ENCODE measurements at regions not wholly inside any gene's neighbourhood (a gene's known extent, or its start where the extent isn't known, plus 50 kb on each side); places are given as distances from the start of the nearest gene placed in this dataset.

DNA sequence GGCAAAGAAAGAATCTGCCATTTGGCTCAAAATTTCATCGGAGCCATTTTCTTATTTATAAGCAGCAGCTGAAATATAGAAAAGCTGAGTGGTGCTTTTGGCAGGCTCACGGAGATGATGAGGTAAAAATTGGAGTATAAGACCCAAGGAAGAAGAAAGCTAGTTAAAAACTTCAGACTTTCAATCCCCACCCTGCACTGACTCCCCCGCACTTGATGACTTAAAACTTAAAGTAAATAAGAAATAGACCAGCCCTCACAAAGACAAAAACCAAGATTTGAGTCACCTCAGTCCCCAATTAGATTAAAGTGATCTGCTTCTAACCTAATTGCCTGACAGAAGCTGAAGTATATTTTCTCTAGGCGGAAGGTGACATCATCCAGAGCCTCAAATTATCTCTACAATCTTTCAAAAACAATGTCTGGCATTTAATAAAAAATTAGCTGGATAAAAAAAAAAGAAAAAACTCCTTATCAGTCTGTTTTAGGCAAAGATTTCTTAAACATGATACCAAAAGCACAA, 124.0 kb upstream of the PJA2 start:
- TF ChIP-seq GATA1 (IDR thresholded peaks at IDR 0.05; ENCODE audit: low read depth, low read length) = no peak
- TF ChIP-seq POLR2A (IDR thresholded peaks at IDR 0.05; ENCODE audit: low read length) = no peak
- DNase-seq = no peak

DNA sequence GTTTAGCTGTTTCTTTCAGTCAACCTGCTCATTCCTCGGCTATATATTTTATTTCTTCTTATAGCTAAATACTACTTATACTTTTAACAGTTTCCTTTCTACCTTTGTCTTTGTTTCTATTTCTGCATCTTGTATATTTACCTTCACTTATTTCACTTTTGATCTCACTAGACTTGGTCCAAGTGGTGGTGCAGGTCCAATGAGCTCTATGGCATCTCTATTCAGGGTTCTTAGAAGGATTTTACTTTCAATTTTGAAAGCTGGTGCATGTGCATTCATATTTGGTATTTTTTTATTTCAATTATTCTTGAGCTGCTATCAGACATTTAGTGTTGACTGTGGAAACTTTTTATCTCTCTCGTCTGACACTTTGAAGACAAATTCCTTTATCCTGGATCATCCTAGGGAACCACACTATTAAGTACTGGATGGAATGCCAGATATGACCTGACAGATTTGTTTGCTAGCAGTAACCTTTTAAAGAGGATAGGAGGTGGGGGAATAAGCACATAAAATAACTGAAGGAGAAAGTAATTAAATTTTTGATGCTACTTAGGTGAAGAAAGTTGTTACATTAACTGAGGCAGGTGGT, 123.1 kb upstream of the PJA2 start:
- no peak for DNase-seq
- TF ChIP-seq GATA1 (IDR thresholded peaks at IDR 0.05; ENCODE audit: low read depth, low read length) (no peak), POLR2A (IDR thresholded peaks at IDR 0.05; ENCODE audit: low read length) (no peak)

DNA sequence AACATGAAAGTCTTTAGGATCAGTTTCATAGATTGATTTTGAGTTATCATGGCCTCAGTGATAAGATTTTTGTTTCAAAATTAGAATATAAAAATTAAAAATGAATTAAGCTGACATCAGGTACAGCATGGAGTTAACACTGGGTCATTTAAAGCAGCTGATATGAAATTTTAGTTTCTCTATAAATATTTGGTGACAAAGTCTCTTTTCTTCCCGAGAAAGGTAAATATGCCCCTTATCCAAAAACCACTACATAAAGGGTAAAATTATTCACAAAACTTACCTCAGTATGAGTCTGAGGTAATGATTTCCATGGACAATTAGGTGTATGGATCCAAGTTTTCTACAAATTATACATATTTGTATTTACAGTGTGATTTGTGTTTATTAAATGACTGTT, 121.5 kb upstream of the PJA2 start:
- DNase-seq = no peak
- TF ChIP-seq POLR2A (IDR thresholded peaks at IDR 0.05; ENCODE audit: low read length) (no peak), GATA1 (IDR thresholded peaks at IDR 0.05; ENCODE audit: low read depth, low read length) (no peak)

DNA sequence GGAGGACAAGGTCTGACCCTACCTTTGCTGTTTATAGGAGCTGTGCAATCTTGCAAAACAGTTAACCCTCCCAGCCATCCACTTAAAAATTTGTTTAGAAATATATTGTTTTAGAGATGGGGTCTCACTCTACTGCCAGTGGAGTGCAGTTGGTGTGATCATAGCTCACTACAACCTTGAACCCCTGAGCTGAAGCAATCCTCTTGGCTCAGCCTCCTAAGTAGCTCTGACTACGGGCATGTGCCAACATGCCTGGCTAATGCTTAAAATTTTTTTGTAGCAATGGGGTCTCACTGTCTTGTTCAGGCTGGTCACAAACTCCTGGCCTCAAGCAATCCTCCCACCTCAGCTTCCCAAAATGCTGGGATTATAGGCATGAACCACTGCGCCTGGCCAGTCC, 120.2 kb upstream of the PJA2 start:
- DNase-seq = no peak
- TF ChIP-seq POLR2A (IDR thresholded peaks at IDR 0.05; ENCODE audit: low read length) (no peak), GATA1 (IDR thresholded peaks at IDR 0.05; ENCODE audit: low read depth, low read length) (no peak)

DNA sequence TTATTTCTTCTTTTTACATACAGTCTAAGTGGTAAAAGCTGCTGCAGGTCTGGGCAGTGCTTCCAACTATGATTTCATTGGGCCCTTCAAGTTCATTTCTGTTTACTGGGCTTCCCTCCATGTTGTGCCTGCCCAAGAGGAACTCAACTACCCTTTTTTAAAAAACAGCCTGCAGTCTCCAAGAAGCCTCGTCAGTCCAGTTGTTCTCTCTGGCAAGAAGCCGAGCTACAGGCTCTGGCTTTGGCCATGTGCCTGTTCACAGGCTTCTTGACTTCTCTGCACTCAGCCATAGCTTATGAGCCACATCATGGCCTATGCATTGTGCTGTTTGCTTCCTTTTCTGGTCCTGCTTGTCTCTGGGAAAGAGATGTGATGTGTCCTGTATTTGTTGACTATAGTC, 119.7 kb upstream of the PJA2 start:
- DNase-seq = no peak
- no peak for TF ChIP-seq POLR2A (IDR thresholded peaks at IDR 0.05; ENCODE audit: low read length)
- TF ChIP-seq GATA1 (IDR thresholded peaks at IDR 0.05; ENCODE audit: low read depth, low read length) = no peak

DNA sequence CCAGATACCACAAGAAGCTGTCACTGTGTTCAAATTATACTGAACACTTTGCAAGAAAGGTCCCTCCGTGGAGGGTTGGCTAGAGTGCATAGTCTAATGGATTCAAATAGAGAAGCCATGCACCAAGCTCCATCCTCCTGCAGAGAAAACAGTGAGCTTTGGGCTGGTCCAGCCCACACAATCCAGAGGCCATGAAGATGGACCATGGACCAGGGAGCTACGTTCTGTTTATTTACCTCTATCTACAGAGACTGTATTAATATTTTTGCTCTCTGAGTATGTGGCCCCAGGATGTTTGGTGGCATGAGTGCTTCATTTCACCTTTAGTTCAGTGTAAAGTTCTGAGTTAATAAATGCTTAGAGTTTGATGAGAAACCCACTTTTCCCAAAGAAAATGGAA, 114.8 kb upstream of the PJA2 start:
- no peak for TF ChIP-seq GATA1 (IDR thresholded peaks at IDR 0.05; ENCODE audit: low read depth, low read length)
- no peak for TF ChIP-seq POLR2A (IDR thresholded peaks at IDR 0.05; ENCODE audit: low read length)
- DNase-seq = no peak

DNA sequence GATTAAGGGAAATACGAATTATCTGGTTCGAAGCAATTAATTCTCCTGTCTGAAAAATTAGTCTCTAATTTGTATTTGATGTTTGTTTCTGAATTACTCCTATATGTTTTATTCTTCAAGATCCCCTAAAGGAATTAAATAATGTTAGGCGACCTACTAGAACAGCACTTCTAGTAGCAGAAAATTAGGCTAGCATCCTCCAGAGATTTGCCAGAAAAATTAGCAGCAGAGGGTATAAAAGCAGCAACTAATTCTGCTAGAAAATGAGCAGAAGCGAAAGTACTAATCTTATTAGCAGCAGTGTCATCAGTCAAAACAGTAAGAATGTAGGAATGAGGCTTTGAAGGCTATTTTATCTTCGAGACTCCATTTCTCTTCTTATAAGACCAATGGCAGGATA, 114.3 kb upstream of the PJA2 start:
- no peak for DNase-seq
- TF ChIP-seq POLR2A (IDR thresholded peaks at IDR 0.05; ENCODE audit: low read length) (no peak), GATA1 (IDR thresholded peaks at IDR 0.05; ENCODE audit: low read depth, low read length) (no peak)

DNA sequence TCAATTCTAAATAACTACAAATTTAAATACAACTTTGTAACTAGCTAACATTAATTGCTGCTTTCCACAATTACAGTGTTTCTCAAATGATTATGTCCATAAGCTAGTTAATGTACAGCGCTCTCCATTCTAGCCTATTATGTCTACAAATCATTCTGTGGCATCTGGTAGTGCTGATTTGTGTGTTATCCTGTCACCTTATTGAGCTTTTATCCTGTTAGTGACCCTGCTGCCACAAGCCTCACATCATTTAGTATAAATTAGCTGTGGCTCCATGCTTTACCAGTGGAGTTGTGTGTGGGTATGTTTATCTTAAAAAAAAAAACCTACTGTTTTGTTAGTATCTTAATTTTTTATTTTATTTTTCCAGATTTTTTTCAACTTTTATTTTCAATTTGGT, 112.6 kb upstream of the PJA2 start:
- TF ChIP-seq POLR2A (IDR thresholded peaks at IDR 0.05; ENCODE audit: low read length) (no peak), GATA1 (IDR thresholded peaks at IDR 0.05; ENCODE audit: low read depth, low read length) (no peak)
- no peak for DNase-seq

DNA sequence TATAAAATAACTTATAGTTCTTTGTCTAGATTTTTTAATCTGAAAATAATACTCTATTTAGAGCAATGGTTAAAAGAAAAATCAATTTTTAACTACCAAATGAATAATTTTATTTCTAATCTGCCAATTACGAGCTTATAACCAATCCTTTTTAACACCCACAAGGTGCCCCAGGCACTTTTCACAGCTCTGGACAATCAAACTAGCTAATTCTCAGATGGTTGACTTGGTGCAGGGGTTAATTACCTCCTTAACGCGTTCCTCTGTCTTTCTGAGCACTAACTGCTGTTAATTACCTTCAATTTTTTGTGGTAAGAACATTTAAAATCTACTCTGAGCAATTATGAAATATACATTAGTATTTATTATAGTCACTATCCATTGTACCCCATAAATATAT, 109.6 kb upstream of the PJA2 start:
- DNase-seq = no peak
- TF ChIP-seq POLR2A (IDR thresholded peaks at IDR 0.05; ENCODE audit: low read length) = no peak

DNA sequence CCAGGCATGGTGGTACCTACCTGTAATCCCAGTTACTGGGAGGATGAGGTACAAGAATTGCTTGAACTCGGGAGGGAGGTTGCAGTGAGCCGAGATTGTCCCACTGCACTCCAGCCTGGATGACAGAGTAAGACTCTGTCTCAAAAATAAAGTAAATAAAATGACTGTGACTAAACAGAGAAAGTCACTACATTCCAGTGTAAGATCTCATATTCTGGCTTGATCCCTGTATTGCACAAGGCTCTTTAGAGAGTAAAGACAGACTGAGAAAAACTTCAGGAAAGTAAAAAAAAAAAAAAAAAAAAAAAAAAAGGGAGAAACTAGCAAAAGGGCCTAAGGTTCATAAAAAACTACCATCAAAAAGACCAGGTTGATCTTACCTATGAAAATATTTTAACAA, 106.6 kb upstream of the PJA2 start:
- no peak for DNase-seq
- TF ChIP-seq POLR2A (IDR thresholded peaks at IDR 0.05; ENCODE audit: low read length) = no peak
- no peak for TF ChIP-seq GATA1 (IDR thresholded peaks at IDR 0.05; ENCODE audit: low read depth, low read length)

DNA sequence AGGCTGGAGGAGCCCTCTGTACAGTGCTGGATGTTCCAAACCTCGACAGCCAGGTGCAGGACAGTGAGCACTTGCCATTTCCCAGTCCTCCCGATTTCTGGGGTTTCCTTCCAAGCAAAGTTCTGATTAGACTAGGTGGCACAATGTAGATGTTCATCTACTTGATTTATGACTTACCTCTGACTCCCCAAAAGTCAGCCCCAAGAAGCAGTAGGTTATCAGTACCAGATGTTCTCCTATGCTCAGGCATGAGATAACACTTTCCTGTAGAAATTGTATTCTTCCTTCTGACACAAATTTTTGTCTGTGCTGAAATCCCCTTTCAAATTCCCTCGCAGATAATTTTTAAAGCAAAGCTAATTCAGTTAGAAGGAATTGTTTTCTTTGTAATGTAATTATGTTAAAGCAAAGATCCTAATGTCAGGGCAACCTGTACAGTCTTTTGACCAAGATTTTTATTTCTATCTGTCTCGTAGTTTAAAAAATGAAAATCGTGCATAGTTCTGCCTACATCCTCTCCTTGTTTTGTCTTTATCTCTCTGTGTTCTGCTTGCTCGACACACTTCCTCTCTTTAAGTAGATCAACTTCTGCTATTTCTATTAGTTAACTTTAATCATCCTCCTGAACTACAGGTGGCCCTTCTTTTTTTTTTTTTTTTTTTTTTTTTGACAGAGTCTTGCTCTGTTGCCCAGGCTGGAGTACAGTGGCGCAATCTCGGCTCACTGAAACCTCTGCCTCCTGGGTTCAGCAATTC, 102.4 kb upstream of the PJA2 start:
- TF ChIP-seq GATA1 (IDR thresholded peaks at IDR 0.05; ENCODE audit: low read depth, low read length) (no peak), POLR2A (IDR thresholded peaks at IDR 0.05; ENCODE audit: low read length) (no peak)
- DNase-seq = no peak

DNA sequence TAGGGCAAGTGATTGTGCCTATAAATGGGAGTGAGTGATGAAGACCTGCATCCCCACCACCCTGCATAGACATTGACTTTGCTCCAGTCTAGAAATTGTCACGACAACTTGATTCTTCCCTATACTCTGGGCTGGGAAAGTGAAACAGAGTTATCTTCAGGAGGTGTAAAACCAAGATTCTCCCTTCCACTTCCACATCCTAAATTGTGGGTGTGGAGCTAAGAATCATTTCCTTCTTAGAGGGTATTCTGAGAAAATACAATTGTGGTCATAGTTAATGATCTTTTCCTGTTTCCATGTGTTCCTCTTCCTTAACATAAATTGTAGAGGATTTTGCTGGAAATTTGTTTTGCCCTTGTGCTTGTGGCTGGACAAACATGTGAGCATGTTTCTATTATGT, 96.8 kb upstream of the PJA2 start:
- DNase-seq = no peak
- TF ChIP-seq GATA1 (IDR thresholded peaks at IDR 0.05; ENCODE audit: low read depth, low read length) (no peak), POLR2A (IDR thresholded peaks at IDR 0.05; ENCODE audit: low read length) (no peak)

DNA sequence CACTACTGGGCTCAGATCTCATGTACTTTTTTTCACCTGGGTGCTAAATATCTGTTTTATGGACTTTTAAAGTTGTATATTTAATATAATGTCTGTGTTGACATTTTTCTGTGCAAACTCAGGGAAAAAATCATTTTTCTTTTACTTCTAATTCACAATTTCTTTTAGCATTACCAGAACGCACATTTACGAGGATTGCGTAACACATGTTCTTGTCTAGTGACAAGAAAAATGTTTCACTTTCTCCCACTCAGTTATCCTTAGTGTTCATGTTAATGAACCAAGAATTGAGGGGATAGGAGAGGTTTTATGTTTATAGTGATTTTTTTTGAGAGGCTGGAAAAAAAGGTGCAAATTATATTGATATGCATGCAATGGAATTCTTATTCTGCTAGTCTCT, 86.3 kb upstream of the PJA2 start:
- no peak for DNase-seq
- no peak for TF ChIP-seq POLR2A (IDR thresholded peaks at IDR 0.05; ENCODE audit: low read length)
- TF ChIP-seq GATA1 (IDR thresholded peaks at IDR 0.05; ENCODE audit: low read depth, low read length) = no peak

DNA sequence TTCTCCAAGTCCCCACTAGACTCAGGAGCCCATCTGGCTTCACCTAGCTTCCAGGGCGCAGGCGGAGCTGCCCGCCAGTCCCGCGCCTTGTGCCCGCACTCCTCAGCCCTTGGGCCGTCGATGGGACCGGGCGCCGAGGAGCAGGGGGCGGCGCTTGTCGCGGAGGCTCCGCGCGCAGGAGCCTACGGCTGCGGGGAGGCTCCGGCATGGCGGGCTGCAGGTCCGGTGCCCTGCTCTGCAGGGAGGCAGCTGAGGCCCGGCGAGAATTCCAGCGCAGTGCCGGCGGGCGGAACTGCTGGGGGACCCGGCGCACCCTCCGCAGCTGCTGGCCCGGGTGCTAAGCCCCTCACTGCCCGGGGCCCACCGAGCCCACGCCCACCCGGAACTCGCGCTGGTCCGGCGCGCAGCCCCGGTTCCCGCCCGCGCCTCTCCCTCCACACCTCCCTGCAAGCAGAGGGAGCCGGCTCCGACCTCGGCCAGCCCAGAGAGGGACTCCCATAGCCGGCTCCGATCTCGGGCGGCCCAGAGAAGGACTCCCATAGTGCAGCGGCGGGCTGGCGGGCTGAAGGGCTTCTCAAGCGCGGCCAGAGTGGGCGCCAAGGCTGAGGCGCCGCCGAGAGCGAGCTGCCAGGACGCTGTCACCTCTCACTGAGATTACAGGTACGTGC, 78.1 kb upstream of the PJA2 start:
- no peak for DNase-seq
- TF ChIP-seq POLR2A (IDR thresholded peaks at IDR 0.05; ENCODE audit: low read length) (no peak), GATA1 (IDR thresholded peaks at IDR 0.05; ENCODE audit: low read depth, low read length) (no peak)

Measured in erythroblast (primary cell).